Liver (tissue), 8 donors: ENCODE measurements at regions not wholly inside any gene's neighbourhood (a gene's known extent, or its start where the extent isn't known, plus 50 kb on each side); places are given as distances from the start of the nearest gene placed in this dataset.

Source experiments
- DNase-seq: peaks from one replicate; pipeline ENCODE4 v3.0.0-alpha.2; 2017; ENCODE audit warnings: low spot score
- H3K27ac ChIP-seq, 2 donors: one replicate each; pipeline ENCODE4 v1.7.0; 2013; ENCODE audit warnings: inconsistent platforms in 2 of 2, low read length in 2 of 2, control low read depth in 1 of 2, low read depth in 1 of 2, mild to moderate bottlenecking in 1 of 2
- H3K27me3 ChIP-seq, 4 donors: one replicate each; pipeline versions ENCODE4 v1.6.1 to v1.7.0; 2013; ENCODE audit warnings: low read length in 3 of 4, inconsistent platforms in 1 of 4, mild to moderate bottlenecking in 1 of 4, moderate library complexity in 1 of 4; ENCODE audit not compliant: control insufficient read depth in 4 of 4, insufficient read depth in 4 of 4
- H3K36me3 ChIP-seq, 4 donors: one replicate each; pipeline versions ENCODE4 v1.6.1 to v1.7.0; 2013; ENCODE audit warnings: low read length in 3 of 4, mild to moderate bottlenecking in 3 of 4, low read depth in 1 of 4, moderate library complexity in 1 of 4; ENCODE audit not compliant: control insufficient read depth in 4 of 4, insufficient read depth in 3 of 4
- H3K4me1 ChIP-seq, 4 donors: one replicate each; pipeline versions ENCODE4 v1.6.1 to v1.7.0; 2013; ENCODE audit warnings: low read length in 3 of 4, mild to moderate bottlenecking in 3 of 4, moderate library complexity in 1 of 4; ENCODE audit not compliant: control insufficient read depth in 4 of 4, insufficient read depth in 4 of 4
- H3K4me3 ChIP-seq, 3 donors: one replicate each; pipeline versions ENCODE4 v1.6.1 to v1.7.0; 2013; ENCODE audit warnings: low read length in 3 of 3, control low read depth in 1 of 3, low read depth in 1 of 3, mild to moderate bottlenecking in 1 of 3
- H3K9ac ChIP-seq, 2 donors: one replicate each; pipeline ENCODE4 v1.7.0; 2013; ENCODE audit warnings: low read length in 2 of 2, mild to moderate bottlenecking in 2 of 2, moderate library complexity in 2 of 2, control low read depth in 1 of 2, low read depth in 1 of 2
- H3K9me3 ChIP-seq, 4 donors: one replicate each; pipeline versions ENCODE4 v1.6.1 to v1.7.0; 2013; ENCODE audit warnings: low read length in 3 of 4; ENCODE audit not compliant: control insufficient read depth in 4 of 4
- ATF3 ChIP-seq: IDR thresholded peaks from 2 replicates; pipeline ENCODE4 v1.6.1; 2016; ENCODE audit warnings: antibody characterized with exemption
- CTCF ChIP-seq: fragments of 150-350 bp; IDR thresholded peaks from 2 replicates; pipeline ENCODE4 v1.5.1; 2017; ENCODE audit warnings: improper control_type of control experiment, low read depth, low read length; ENCODE audit not compliant: missing input control
- EGR1 ChIP-seq, 2 donors: IDR thresholded peaks; 2 replicates each; pipeline ENCODE4 v1.6.1; 2016 to 2018; ENCODE audit warnings: antibody characterized with exemption in 2 of 2, low read depth in 2 of 2
- FOXA1 ChIP-seq: IDR thresholded peaks from 2 replicates; pipeline ENCODE4 v1.6.1; 2016; ENCODE audit warnings: antibody characterized with exemption
- FOXA2 ChIP-seq: IDR thresholded peaks from 2 replicates; pipeline ENCODE4 v1.6.1; 2016; ENCODE audit warnings: antibody characterized with exemption
- GABPA ChIP-seq, 2 donors: IDR thresholded peaks in 1 of 2; conservative IDR thresholded peaks in 1 of 2; 2 replicates each; pipeline ENCODE4 v1.6.1; 2016; ENCODE audit warnings: antibody characterized with exemption in 2 of 2, mild to moderate bottlenecking in 1 of 2, moderate library complexity in 1 of 2
- HNF4A ChIP-seq, 2 donors: conservative IDR thresholded peaks; 2 replicates each; pipeline ENCODE4 v1.6.1; 2016; ENCODE audit warnings: antibody characterized with exemption in 2 of 2, mild to moderate bottlenecking in 2 of 2
- HNF4G ChIP-seq: IDR thresholded peaks from 2 replicates; pipeline ENCODE4 v1.6.1; 2016; ENCODE audit warnings: antibody characterized with exemption
- JUND ChIP-seq, 2 donors: IDR thresholded peaks; 2 replicates each; pipeline ENCODE4 v1.6.1; 2016; ENCODE audit warnings: antibody characterized with exemption in 2 of 2
- MAX ChIP-seq: IDR thresholded peaks from 2 replicates; pipeline ENCODE4 v1.6.1; 2016; ENCODE audit warnings: antibody characterized with exemption
- NR2F2 ChIP-seq: IDR thresholded peaks from 2 replicates; pipeline ENCODE4 v1.6.1; 2016; ENCODE audit warnings: antibody characterized with exemption
- RAD21 ChIP-seq, 2 donors: IDR thresholded peaks; 2 replicates each; pipeline ENCODE4 v1.6.1; 2016; ENCODE audit warnings: antibody characterized with exemption in 2 of 2, mild to moderate bottlenecking in 2 of 2
- REST ChIP-seq: IDR thresholded peaks from 2 replicates; pipeline ENCODE4 v1.6.1; 2016; ENCODE audit warnings: antibody characterized with exemption, mild to moderate bottlenecking
- RXRA ChIP-seq, 2 donors: IDR thresholded peaks; 2 replicates each; pipeline ENCODE4 v1.6.1; 2017 to 2018; ENCODE audit warnings: antibody characterized with exemption in 2 of 2, mild to moderate bottlenecking in 1 of 2
- SP1 ChIP-seq: IDR thresholded peaks from 2 replicates; pipeline ENCODE4 v1.6.1; 2018; ENCODE audit warnings: antibody characterized with exemption, mild to moderate bottlenecking
- TAF1 ChIP-seq: conservative IDR thresholded peaks from 2 replicates; pipeline ENCODE4 v1.6.1; 2016; ENCODE audit warnings: antibody characterized with exemption, mild to moderate bottlenecking
- YY1 ChIP-seq: IDR thresholded peaks from 2 replicates; pipeline ENCODE4 v1.6.1; 2016; ENCODE audit warnings: antibody characterized with exemption, mild to moderate bottlenecking
- ZBTB33 ChIP-seq: IDR thresholded peaks from 2 replicates; pipeline ENCODE4 v1.6.1; 2016; ENCODE audit warnings: antibody characterized with exemption
- WGBS: extraction: QIAGEN DNeasy Blood & Tissue Kit; methylation state at CpG from one replicate; pipeline ENCODE4 v1.1.7; 2013; 5-methylcytosine and 5-hydroxymethylcytosine counted together
- donor health status: healthy.
- donor health status: healthy.
- donor health status: healthy.
- donor health status: healthy.
- donor health status: healthy.

GRCh38 chr12:87274594-87275245 is 754.5 kb downstream of the C12orf50 start:
- no peaks in the 10 kb centered on the region for H3K36me3 ChIP-seq
- no peaks in the 10 kb centered on the region for H3K9me3 ChIP-seq
- no peak for DNase-seq
- no peak overlapping the region for H3K27ac ChIP-seq
- TF ChIP-seq MAX (no peak), EGR1 (IDR thresholded peaks at IDR 0.05; ENCODE audit: low read depth in 2 of 2) (no peak), CTCF (peak; percentile 49), TAF1 (no peak), GABPA (IDR thresholded peaks at IDR 0.05 in 1 of 2, conservative IDR thresholded peaks at IDR 0.05 in 1 of 2) (no peak), RAD21 (IDR thresholded peaks at IDR 0.05) (peak; percentile 73 to 78), FOXA1 (no peak), NR2F2 (no peak), FOXA2 (no peak), RXRA (IDR thresholded peaks at IDR 0.05) (no peak), REST (no peak), HNF4A (conservative IDR thresholded peaks at IDR 0.05) (no peak), SP1 (no peak), HNF4G (no peak), JUND (IDR thresholded peaks at IDR 0.05) (no peak), ATF3 (no peak)
- no peak overlapping the region for H3K9ac ChIP-seq
- H3K4me1 ChIP-seq = no peaks in the 10 kb centered on the region
- no peak overlapping the region for H3K4me3 ChIP-seq
- 33% methylated on average over 4 of the region's 4 CpGs for WGBS
- no peaks in the 10 kb centered on the region for H3K27me3 ChIP-seq

- Histone ChIP-seq H3K9ac (no peak overlapping the region), H3K27me3 (no peaks in the 10 kb centered on the region), H3K4me1 (no peaks in the 10 kb centered on the region), H3K4me3 (no peak overlapping the region), H3K27ac (no peak overlapping the region), H3K36me3 (no peaks in the 10 kb centered on the region), H3K9me3 (no peaks in the 10 kb centered on the region)
- 91% methylated on average over 2 of the region's 2 CpGs for WGBS
- no peak for DNase-seq
- no peak for TF ChIP-seq MAX
- TF ChIP-seq YY1 = no peak
- TF ChIP-seq HNF4A (conservative IDR thresholded peaks at IDR 0.05) = no peak
- TF ChIP-seq JUND (IDR thresholded peaks at IDR 0.05) = no peak
- TF ChIP-seq CTCF = no peak
- TF ChIP-seq ZBTB33 = no peak
- TF ChIP-seq HNF4G = no peak
- no peak for TF ChIP-seq ATF3
- no peak for TF ChIP-seq TAF1
Measured at GRCh38 chr12:87272851-87273250, 756.4 kb downstream of the C12orf50 start.
